ENCODE measurements at regions not wholly inside any gene's neighbourhood (a gene's known extent, or its start where the extent isn't known, plus 50 kb on each side); places are given as distances from the start of the nearest gene placed in this dataset.

DNA sequence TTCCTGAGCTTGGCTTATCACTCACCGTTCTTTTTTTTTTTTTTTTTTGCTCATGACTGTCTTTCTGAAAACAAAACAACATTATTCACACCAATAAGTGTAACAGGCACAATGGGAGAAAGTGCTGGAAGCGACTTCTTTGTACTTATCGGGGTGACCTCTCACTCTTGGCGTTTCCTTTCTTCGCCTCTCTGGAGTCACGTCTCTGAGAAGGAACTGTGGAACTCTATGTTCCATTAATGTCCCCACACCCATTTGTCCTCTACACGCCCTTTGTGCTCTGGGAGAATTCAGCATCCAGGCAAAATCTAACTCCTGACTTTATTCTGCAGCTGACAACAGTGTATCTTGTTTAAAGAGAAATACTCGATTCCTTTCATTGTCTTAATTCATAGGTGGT, 70.8 kb upstream of the FAM204A start:
- DNase-seq (ENCODE audit: low spot score) = no peak

DNA sequence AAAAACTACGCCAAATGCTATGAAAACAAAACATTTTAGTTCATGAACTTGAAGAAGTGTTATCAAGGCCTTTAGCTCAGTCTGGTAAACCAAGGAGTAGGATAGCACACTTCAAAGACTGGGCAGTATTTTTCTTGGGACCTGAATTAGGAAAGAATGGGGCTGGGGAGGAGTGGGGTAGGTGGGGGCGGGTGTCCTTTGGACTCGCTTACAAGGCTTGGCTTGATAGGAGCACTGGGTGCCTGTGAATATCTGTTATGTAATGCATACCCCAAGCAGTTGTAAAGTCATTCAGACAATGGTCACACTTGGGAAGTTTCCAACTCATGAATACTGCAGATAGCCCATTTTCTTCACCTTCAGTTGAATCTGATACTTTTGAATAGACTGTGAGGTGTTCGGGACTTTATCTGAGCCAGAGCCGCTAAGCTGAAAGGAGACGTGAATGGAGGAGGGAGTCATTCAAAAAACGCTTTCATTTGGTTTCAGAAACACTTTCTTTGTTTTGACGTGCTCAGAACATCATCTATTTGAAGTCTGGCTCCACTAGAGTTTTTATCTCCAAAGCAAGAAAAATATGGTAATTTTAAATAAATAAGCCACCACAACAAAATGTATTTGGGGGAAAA, 70.1 kb upstream of the FAM204A start:
- DNase-seq (ENCODE audit: low spot score) = no peak

DNA sequence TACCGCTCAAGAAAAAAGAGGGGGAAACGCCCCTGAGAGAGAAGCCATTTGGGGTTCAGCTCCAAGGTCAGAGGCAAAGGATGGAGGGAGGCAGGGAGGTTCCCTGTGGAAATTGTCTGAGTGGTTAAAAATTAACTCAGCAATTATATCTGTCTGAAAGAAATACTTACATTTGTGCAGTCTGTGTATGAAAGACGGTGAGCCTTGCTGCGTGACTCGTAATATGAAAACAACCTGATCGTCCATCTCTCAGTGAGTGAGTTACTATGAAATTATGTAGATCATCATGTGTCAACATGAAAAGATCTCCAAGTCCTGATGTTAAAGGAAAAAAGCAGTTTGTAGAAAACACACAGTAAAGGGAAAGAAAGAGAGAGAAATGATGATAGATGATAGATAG, 67.2 kb upstream of the FAM204A start:
- no peak for DNase-seq (ENCODE audit: low spot score)

DNA sequence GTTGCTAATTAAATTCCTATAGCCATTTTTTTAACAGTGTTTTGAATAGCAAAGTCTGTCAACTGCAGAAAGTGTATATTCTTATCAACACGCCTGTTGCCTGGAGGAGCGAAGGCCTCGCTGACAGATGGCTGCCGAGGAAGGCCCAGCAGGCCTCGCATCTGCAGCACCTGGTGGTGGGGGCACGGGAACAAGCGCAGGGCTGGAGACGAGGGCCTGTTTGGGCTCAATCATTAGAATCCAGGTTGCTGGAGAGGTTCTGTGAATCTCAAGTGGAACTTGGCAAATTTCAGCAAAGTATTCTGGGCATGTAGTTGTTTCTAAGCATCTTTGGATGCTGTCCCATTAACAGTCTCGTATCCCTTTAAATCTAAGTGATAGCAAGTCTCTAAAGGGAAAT, 66.1 kb upstream of the FAM204A start:
- DNase-seq (ENCODE audit: low spot score) = no peak

GRCh38 chr10:118407777-118408176, 65.7 kb upstream of the FAM204A start:
- no peak for DNase-seq (ENCODE audit: low spot score)

- no peak for DNase-seq (ENCODE audit: low spot score)
These were observed 64.9 kb upstream of the FAM204A start for GRCh38 chr10:118407026-118407425.

DNA sequence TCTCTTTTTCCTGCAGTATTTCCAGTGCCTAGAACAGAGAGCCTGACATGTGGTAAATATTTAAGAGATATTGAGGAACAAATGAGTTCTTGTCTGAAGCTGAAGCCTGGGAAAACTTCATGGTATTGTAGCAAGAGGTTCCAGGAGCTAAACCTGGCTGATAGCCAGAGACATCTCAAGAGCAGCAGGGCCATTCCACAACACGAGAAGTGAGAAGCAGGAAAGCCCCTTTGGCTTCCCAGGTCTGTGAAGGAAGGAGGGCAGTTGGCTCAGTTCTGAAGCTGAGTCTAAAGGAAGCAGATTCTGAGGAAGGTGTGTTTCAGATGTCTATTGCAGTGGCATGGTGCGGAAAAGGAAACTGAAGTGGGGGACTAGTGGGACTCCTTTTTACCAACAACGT, 63.8 kb upstream of the FAM204A start:
- no peak for DNase-seq (ENCODE audit: low spot score)

- DNase-seq (ENCODE audit: low spot score) = no peak
These were observed 61.8 kb upstream of the FAM204A start for GRCh38 chr10:118403967-118404366.

DNA sequence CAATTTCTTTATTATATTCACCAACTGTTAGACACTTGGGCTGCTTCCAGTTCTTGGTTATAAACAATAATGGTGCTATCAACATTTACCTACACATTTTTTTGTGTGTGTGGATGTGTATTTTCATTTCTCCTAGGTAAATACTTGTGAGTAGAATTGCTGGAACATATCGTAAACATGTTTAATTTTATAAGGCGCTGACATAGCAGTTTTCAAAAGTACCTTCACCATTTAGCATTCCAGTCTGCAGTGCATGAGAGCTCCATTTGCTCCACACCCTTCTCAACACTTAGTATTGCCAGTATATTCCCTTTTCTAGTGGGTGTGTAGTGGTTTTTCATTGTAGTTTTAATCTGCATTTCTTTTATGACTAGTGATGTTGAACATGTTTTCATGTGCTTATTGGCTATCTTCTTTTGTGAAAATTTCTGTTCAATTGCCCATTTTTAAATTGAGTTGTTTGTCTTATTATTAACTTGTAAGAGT, 59.6 kb upstream of the FAM204A start:
- DNase-seq (ENCODE audit: low spot score) = no peak

DNA sequence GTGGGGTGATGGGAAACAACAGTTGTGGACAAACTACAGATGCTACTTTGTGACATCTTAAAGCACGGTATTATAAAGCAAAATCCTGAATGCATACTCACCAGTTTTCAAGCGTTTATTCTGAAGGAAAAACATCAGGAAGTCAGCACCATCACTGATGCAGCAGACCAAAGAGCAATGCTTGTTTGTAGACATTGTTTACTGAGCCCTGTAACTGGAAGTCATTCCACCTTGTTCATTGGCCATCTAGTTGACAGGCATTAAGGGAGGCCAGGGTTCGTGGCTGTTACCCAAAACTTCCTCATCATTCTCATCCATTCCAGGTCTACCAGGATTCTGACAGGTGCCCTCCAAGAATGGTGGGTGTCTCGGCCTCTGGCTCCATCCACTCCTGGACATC, 55.3 kb upstream of the FAM204A start:
- no peak for DNase-seq (ENCODE audit: low spot score)

DNA sequence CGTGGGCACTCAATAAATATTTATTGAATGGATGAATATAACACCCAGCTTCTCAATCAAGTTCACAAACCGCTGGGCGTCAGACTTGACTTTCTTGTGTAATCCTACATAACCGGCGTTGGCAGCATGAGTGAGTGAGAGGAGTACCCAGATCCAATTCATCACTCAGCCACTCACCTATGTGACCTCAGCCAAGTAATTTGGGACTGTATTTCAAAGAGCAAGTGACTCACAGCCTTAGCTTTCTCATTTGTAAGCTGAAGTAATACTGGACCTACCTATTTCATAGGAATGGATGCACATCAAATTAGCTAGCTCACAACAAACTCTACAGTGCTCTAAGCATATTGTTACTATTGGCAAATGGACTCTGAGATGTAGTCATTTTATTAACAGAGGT, 53.8 kb upstream of the FAM204A start:
- DNase-seq (ENCODE audit: low spot score) = no peak

GRCh38 chr10:118394301-118395200, 52.4 kb upstream of the FAM204A start:
- no peak for DNase-seq (ENCODE audit: low spot score)

- no peak for DNase-seq (ENCODE audit: low spot score)
These were observed 50.6 kb upstream of the FAM204A start for GRCh38 chr10:118392761-118393160.

All from AG08395 (cell line).